DOHH2 (cell line): ENCODE measurements at regions not wholly inside any gene's neighbourhood (a gene's known extent, or its start where the extent isn't known, plus 50 kb on each side); places are given as distances from the start of the nearest gene placed in this dataset.

ENCODE experiments used
- EZH2phosphoT487 ChIP-seq: fragments of 200-600 bp; sonication (generic); IDR thresholded peaks from 2 replicates; pipeline ENCODE4 v1.6.1; 2017; ENCODE audit warnings: borderline replicate concordance, mild to moderate bottlenecking, antibody characterized with exemption, low read length, moderate library complexity, mixed read lengths
- TF ChIP-seq, protein P1 (sequence below): fragments of 200-600 bp; sonication (generic); IDR thresholded peaks from one replicate; pipeline ENCODE4 v1.5.1; 2014; ENCODE audit warnings: antibody characterized with exemption, mild to moderate bottlenecking, low read depth, low read length; ENCODE audit not compliant: poor library complexity, severe bottlenecking

GRCh38 chr20:1823450-1823844 lies 71.8 kb upstream of the SIRPA start:
- TF ChIP-seq, protein P1, sequence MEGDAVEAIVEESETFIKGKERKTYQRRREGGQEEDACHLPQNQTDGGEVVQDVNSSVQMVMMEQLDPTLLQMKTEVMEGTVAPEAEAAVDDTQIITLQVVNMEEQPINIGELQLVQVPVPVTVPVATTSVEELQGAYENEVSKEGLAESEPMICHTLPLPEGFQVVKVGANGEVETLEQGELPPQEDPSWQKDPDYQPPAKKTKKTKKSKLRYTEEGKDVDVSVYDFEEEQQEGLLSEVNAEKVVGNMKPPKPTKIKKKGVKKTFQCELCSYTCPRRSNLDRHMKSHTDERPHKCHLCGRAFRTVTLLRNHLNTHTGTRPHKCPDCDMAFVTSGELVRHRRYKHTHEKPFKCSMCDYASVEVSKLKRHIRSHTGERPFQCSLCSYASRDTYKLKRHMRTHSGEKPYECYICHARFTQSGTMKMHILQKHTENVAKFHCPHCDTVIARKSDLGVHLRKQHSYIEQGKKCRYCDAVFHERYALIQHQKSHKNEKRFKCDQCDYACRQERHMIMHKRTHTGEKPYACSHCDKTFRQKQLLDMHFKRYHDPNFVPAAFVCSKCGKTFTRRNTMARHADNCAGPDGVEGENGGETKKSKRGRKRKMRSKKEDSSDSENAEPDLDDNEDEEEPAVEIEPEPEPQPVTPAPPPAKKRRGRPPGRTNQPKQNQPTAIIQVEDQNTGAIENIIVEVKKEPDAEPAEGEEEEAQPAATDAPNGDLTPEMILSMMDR: no peak
- no peak for TF ChIP-seq EZH2phosphoT487
